ENCODE measurements at regions not wholly inside any gene's neighbourhood (a gene's known extent, or its start where the extent isn't known, plus 50 kb on each side); places are given as distances from the start of the nearest gene placed in this dataset.

- Mint-ChIP-seq H3K36me3 (no peaks in the 10 kb centered on the region), H3K27ac (no peak overlapping the region), H3K9me3 (no peaks in the 10 kb centered on the region)
- DNase-seq (ENCODE audit: low spot score in 2 of 2) (no peak), ATAC-seq (no peak)
Observed at GRCh38 chr2:58304843-58305242, 63.7 kb upstream of the FANCL start.

- no peaks in the 10 kb centered on the region for H3K9me3 Mint-ChIP-seq
- DNase-seq (ENCODE audit: low spot score in 2 of 2) (no peak), ATAC-seq (no peak)
- H3K27ac Mint-ChIP-seq, result no peak overlapping the region
- H3K36me3 Mint-ChIP-seq, result no peaks in the 10 kb centered on the region
Observed at GRCh38 chr2:58299123-58299522, 58.0 kb upstream of the FANCL start.

GRCh38 chr2:58293056-58293455 lies 51.9 kb upstream of the FANCL start:
- ATAC-seq (no peak), DNase-seq (ENCODE audit: low spot score in 2 of 2) (no peak)
- Mint-ChIP-seq H3K9me3 (no peaks in the 10 kb centered on the region), H3K36me3 (no peaks in the 10 kb centered on the region), H3K27ac (no peak overlapping the region)

- Mint-ChIP-seq H3K9me3 (no peaks in the 10 kb centered on the region), H3K36me3 (no peaks in the 10 kb centered on the region), H3K27ac (no peak overlapping the region)
- DNase-seq (ENCODE audit: low spot score in 2 of 2) (no peak), ATAC-seq (no peak)
Observed at GRCh38 chr2:58291726-58292438, 50.8 kb upstream of the FANCL start.
